OCI-LY7 (cell line): ENCODE measurements at regions not wholly inside any gene's neighbourhood (a gene's known extent, or its start where the extent isn't known, plus 50 kb on each side); places are given as distances from the start of the nearest gene placed in this dataset.

Experiments used
- BruUV-seq: library from RNA; stranded (reverse); fragments of 400-500 nt; replicated peaks from 2 replicates; lab custom pipeline; 2021; lab: Mats Ljungman, UMichigan
- CTCF ChIA-PET: fragments of 300-600 bp; sonication (Branson Sonifier 250); formaldehyde crosslinking; loops from one replicate; lab custom pipeline; 2022; ENCODE audit warnings: antibody characterized with exemption; ENCODE audit not compliant: unreplicated experiment; lab: Charles Lee
- POLR2A ChIA-PET: fragments of 300-600 bp; sonication (Branson Sonifier 250); formaldehyde crosslinking; loops from one replicate; lab custom pipeline; 2022; ENCODE audit warnings: antibody characterized with exemption; lab: Charles Lee
- DNase-seq: peaks from one replicate; pipeline ENCODE4 v3.0.0-alpha.2; 2015; ENCODE audit warnings: low spot score
- H2AFZ ChIP-seq: fragments of 200-600 bp; sonication (generic), shearing (Covaris generic); 2 replicates; pipeline ENCODE4 v1.6.1; 2014; ENCODE audit warnings: mild to moderate bottlenecking, antibody characterized with exemption, low read length, moderate library complexity
- H3K27ac ChIP-seq: fragments of 200-600 bp; sonication (generic); 2 replicates; pipeline ENCODE4 v1.5.1; 2014; ENCODE audit warnings: mixed run types, low read depth, mild to moderate bottlenecking, moderate library complexity, low read length, inconsistent platforms; ENCODE audit not compliant: poor library complexity, severe bottlenecking
- H3K36me3 ChIP-seq: fragments of 200-600 bp; sonication (generic); 2 replicates; pipeline ENCODE4 v1.6.1; 2014; ENCODE audit warnings: mild to moderate bottlenecking, antibody characterized with exemption, low read length, moderate library complexity, mixed read lengths; ENCODE audit not compliant: insufficient read depth
- H3K4me1 ChIP-seq: fragments of 200-600 bp; sonication (generic); 2 replicates; pipeline ENCODE4 v1.5.1; 2014; ENCODE audit warnings: mild to moderate bottlenecking, low read length; ENCODE audit not compliant: insufficient read depth, poor library complexity, severe bottlenecking
- H3K4me2 ChIP-seq: fragments of 200-600 bp; sonication (generic); 2 replicates; pipeline ENCODE4 v1.6.1; 2014; ENCODE audit warnings: mild to moderate bottlenecking, low read length
- H3K4me3 ChIP-seq: fragments of 200-600 bp; sonication (generic); 2 replicates; pipeline ENCODE4 v1.5.1; 2014; ENCODE audit warnings: mild to moderate bottlenecking, low read depth, low read length; ENCODE audit not compliant: poor library complexity, severe bottlenecking
- H3K79me2 ChIP-seq: fragments of 200-600 bp; sonication (generic); 2 replicates; pipeline ENCODE4 v1.6.1; 2016; ENCODE audit warnings: low read depth, mild to moderate bottlenecking, low read length, moderate library complexity, mixed read lengths; ENCODE audit not compliant: insufficient read depth
- H3K9me2 ChIP-seq: fragments of 200-600 bp; sonication (generic); 2 replicates; pipeline ENCODE4 v1.6.1; 2016; ENCODE audit warnings: mild to moderate bottlenecking, low read length, mixed read lengths; ENCODE audit not compliant: insufficient read depth
- H3K9me3 ChIP-seq: fragments of 200-600 bp; sonication (generic); 2 replicates; pipeline ENCODE4 v1.6.1; 2014; ENCODE audit warnings: mild to moderate bottlenecking, mixed run types, low read length, mixed read lengths
- H4K20me1 ChIP-seq: fragments of 200-600 bp; sonication (generic); 2 replicates; pipeline ENCODE4 v1.6.1; 2014; ENCODE audit warnings: mild to moderate bottlenecking, antibody characterized with exemption, low read length, moderate library complexity, mixed read lengths; ENCODE audit not compliant: insufficient read depth
- CTCF ChIP-seq: fragments of 200-600 bp; sonication (generic); conservative IDR thresholded peaks from 2 replicates; pipeline ENCODE4 v1.5.1; 2014; ENCODE audit warnings: mild to moderate bottlenecking, antibody characterized with exemption, low read length, moderate library complexity, mixed read lengths
- EZH2phosphoT487 ChIP-seq: fragments of 200-600 bp; sonication (generic); IDR thresholded peaks from 2 replicates; pipeline ENCODE4 v1.6.1; 2018; ENCODE audit warnings: low read depth, borderline replicate concordance, mild to moderate bottlenecking, mixed run types, antibody characterized with exemption, low read length, moderate library complexity, mixed read lengths
- intact Hi-C: fragments of 100-400 bp; cut with micrococcal nuclease; formaldehyde crosslinking; loops from one replicate; pipeline ENCODE4 v1.10.0; 2022; ENCODE audit not compliant: unreplicated experiment

- H3K9me2 ChIP-seq = no peaks in the 10 kb centered on the region
- DNase-seq = no peak
- H3K27ac ChIP-seq = no peak overlapping the region
- no peak overlapping the region for H3K4me2 ChIP-seq
- TF ChIP-seq CTCF (no peak), EZH2phosphoT487 (no peak)
- no peaks in the 10 kb centered on the region for H3K79me2 ChIP-seq
- H3K4me3 ChIP-seq = no peak overlapping the region
- H4K20me1 ChIP-seq = no peaks in the 10 kb centered on the region
- no peak overlapping the region for H2AFZ ChIP-seq
- H3K36me3 ChIP-seq = no peaks in the 10 kb centered on the region
- intact Hi-C loops = no loop called here
- H3K9me3 ChIP-seq = no peaks in the 10 kb centered on the region
- POLR2A ChIA-PET = no interaction called here
- BruUV-seq = no TSS peak
- H3K4me1 ChIP-seq = no peaks in the 10 kb centered on the region
- CTCF ChIA-PET = no interaction called here
Observed at GRCh38 chr22:49006207-49007012, 821.3 kb downstream of the BRD1 start.

GRCh38 chr22:49005557-49005956, 822.1 kb downstream of the BRD1 start:
- Histone ChIP-seq H3K79me2 (no peaks in the 10 kb centered on the region), H3K9me3 (no peaks in the 10 kb centered on the region), H2AFZ (no peak overlapping the region), H3K27ac (no peak overlapping the region), H3K36me3 (no peaks in the 10 kb centered on the region), H3K4me3 (no peak overlapping the region), H3K4me1 (no peaks in the 10 kb centered on the region), H3K9me2 (no peaks in the 10 kb centered on the region), H3K4me2 (no peak overlapping the region), H4K20me1 (no peaks in the 10 kb centered on the region)
- DNase-seq = no peak
- POLR2A ChIA-PET = no interaction called here
- intact Hi-C loops = no loop called here
- TF ChIP-seq EZH2phosphoT487 (no peak), CTCF (no peak)
- CTCF ChIA-PET = no interaction called here
- BruUV-seq = no TSS peak
